ENCODE measurements at regions not wholly inside any gene's neighbourhood (a gene's known extent, or its start where the extent isn't known, plus 50 kb on each side); places are given as distances from the start of the nearest gene placed in this dataset.

- no peak for TF ChIP-seq EZH2 (IDR thresholded peaks at IDR 0.05; ENCODE audit: borderline replicate concordance, low read depth, low read length, severe bottlenecking)
- no peak for TF ChIP-seq CTCF (IDR thresholded peaks at IDR 0.05; ENCODE audit: borderline replicate concordance, extremely low read depth, low read length, poor library complexity, severe bottlenecking)
Observed at GRCh38 chr6:170003451-170004160, 252.2 kb downstream of the ERMARD start.

All from DND-41 (cell line).